Jurkat, Clone E6-1 (cell line): ENCODE measurements at regions not wholly inside any gene's neighbourhood (a gene's known extent, or its start where the extent isn't known, plus 50 kb on each side); places are given as distances from the start of the nearest gene placed in this dataset.

Source experiments
- DNase-seq: peaks from one replicate; pipeline ENCODE4 v3.0.0-alpha.2; 2011; ENCODE audit warnings: low read depth, low spot score
- H3K4me3 ChIP-seq: 2 replicates; pipeline ENCODE4 v1.5.1; 2011; ENCODE audit warnings: mild to moderate bottlenecking, low read length, control low read depth, moderate library complexity

- no peak for DNase-seq
- no peak overlapping the region for H3K4me3 ChIP-seq
Observed at GRCh38 chr3:160157321-160157720, 67.9 kb upstream of the C3orf80 start.

- no peak overlapping the region for H3K4me3 ChIP-seq
- no peak for DNase-seq
Observed at GRCh38 chr3:160159341-160159740, 65.9 kb upstream of the C3orf80 start.

GRCh38 chr3:160159806-160160205, 65.4 kb upstream of the C3orf80 start:
- DNase-seq = no peak
- no peak overlapping the region for H3K4me3 ChIP-seq

- DNase-seq = no peak
- H3K4me3 ChIP-seq = no peak overlapping the region
Observed at GRCh38 chr3:160161921-160162320, 63.3 kb upstream of the C3orf80 start.

- no peak overlapping the region for H3K4me3 ChIP-seq
- no peak for DNase-seq
Observed at GRCh38 chr3:160162440-160162839, 62.8 kb upstream of the C3orf80 start.

- no peak for DNase-seq
Observed at GRCh38 chr3:160163229-160163878, 61.9 kb upstream of the C3orf80 start.

GRCh38 chr3:160168246-160168645, 57.0 kb upstream of the C3orf80 start:
- H3K4me3 ChIP-seq = no peak overlapping the region

More at GRCh38 chr3:160163229-160163878, 61.9 kb upstream of the C3orf80 start:
- H3K4me3 ChIP-seq = no peak overlapping the region

GRCh38 chr3:160169139-160169976, 55.9 kb upstream of the C3orf80 start:
- H3K4me3 ChIP-seq = no peak overlapping the region
- no peak for DNase-seq

More at GRCh38 chr3:160168246-160168645, 57.0 kb upstream of the C3orf80 start:
- no peak for DNase-seq

- H3K4me3 ChIP-seq = no peak overlapping the region
- no peak for DNase-seq
Observed at GRCh38 chr3:160170409-160171370, 54.5 kb upstream of the C3orf80 start.

GRCh38 chr3:160171813-160172212, 53.4 kb upstream of the C3orf80 start:
- DNase-seq = peak; percentile 41
- H3K4me3 ChIP-seq = no peak overlapping the region

GRCh38 chr3:160174621-160175020, 50.6 kb upstream of the C3orf80 start:
- H3K4me3 ChIP-seq = no peak overlapping the region
- no peak for DNase-seq
